COLO829 (cell line): ENCODE measurements at regions not wholly inside any gene's neighbourhood (a gene's known extent, or its start where the extent isn't known, plus 50 kb on each side); places are given as distances from the start of the nearest gene placed in this dataset.
A peak's percentile ranks its signal among the peaks of the same experiment; 100 is the strongest.

ENCODE experiments used
- DNase-seq: peaks from one replicate; pipeline ENCODE4 v3.0.0; 2012; ENCODE audit warnings: low spot score

DNA sequence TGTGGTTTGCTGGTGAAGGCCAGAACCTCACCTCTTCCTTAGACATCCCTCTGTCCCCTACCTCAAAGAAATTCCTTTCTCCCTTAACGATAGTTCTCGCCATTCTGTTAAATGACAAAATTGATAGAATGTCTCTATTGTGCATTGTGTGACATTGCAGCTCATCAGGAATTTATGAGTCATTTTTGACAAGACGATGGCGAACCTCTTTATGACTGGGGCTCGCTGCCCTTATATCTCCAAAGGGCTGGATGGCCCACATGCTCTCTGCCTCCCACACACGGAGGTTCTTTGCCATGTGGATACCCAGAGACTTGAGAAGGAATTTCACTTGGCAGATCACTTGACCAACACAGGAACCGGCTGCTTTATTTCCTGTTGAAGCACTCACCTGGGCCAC lies 66.8 kb upstream of the RPS6KA2 start:
- peak; percentile 24 for DNase-seq

DNA sequence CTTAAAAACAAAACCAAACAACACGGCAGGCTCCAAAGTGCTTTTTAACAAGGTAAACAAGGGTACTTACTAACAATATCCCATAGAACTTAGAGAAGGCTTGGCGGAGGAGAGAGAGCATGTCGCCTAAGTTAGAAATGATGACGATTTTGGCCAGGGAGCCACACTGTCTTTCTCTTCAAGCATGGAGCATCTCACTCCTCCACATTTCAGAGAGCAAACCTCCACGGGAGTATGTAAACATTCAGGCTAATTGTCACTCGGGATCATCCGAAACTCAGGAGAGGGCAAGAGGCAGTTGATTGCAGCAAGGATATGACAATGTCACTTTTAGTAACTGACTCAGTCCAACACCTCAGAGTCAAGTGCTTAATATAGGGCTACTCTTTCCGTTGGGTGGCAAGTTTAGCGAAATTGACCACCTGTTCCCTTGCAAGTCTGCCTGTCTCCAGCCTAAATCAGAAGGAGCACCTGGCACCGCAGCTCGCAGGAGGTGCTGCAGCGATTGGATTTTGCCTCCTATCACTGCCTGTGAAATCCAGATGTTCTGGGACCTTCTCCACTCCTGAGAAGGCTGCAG lies 65.8 kb upstream of the RPS6KA2 start:
- no peak for DNase-seq

DNA sequence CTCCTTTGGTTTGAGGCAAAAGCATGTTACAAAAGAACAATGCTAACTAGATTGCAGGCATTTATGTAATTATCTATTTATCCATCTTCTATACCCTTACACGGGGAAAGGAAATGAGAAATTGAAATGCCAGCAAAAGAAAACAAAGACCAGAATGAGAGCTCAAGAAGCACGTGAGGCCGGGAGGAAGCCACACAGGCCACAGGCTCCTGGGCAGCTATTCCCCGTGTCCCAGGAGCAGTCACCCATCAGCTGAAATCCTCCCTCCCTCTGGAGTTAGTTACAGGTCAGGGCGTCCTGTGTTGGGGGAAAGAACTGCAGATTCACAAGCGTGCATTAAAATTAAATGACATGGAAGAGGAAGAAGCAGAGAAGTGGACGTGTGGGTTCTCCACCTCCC lies 64.7 kb upstream of the RPS6KA2 start:
- no peak for DNase-seq

DNA sequence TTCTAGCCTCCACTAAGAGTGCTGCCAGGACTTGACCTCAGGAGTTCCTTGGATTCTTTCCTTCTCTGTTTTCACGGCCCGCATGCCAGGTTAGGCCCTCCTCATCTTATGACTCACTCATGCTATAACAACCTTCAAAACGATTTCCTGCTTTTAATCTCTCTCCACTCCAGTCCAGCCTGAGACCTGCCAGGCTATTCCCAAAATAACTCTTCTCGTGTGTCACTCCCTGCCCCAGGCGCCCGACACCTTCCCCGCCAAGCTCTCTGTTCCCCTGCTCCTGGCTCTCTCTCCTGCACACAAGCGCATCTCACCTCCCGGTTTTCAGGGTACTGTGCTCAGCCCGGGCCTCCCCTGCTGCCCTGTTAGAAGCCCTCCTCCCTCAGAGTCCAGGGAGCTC lies 64.1 kb upstream of the RPS6KA2 start:
- DNase-seq, result no peak

DNA sequence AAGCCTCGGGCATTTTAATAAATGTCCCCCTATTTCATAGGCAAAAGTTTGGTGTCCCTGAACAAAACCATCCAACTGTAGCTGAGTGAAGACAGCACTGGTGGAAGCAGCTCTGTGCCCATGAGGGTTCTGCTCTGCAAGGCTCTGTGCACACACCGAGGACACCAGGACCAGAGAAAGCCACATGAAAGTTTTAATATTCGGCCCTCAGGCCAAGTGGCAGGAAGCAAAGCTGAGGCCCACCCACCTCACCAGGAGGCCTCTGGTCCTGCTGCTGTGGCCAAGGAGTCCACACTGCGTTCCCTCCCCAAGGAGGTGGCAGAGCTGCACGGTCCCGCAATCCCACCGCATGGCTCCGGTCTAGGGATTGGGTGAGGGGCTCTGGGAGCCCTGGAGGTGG lies 62.6 kb upstream of the RPS6KA2 start:
- no peak for DNase-seq

DNA sequence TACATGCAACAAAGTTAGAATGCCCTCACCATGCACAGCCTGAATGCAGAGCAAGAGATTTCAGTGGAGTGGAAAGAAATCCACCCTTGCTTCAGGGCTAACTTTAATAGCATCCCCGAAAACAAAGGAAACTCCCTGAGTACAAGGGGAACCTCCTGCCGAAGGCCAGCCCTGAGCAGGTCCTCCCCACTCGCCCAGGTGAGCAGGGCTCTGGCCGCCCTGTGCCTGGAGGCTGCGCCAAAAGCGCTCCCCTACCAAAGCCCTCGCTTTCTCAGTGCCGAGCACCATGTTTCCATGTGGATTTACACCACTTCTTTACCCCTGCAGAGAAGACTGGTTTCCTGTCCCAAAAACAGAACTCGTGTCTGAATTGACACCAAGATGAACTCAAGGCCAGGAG lies 61.9 kb upstream of the RPS6KA2 start:
- no peak for DNase-seq

DNA sequence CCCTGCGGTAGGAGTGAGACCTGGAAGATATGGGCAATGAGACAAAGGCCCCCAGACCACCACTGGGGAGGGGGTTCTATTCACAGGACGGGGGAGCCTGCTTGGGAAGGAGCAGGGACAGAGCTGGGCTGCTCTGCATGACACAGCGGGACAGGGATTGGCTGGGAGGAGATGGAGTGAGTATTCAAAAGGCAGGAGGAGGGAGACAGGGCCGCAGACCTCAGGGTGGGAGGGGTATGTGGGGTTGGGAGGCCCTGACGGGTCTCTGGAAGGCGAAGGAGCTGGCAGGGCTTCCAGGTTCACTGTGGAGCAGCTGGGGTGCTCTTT lies 60.8 kb upstream of the RPS6KA2 start:
- no peak for DNase-seq

DNA sequence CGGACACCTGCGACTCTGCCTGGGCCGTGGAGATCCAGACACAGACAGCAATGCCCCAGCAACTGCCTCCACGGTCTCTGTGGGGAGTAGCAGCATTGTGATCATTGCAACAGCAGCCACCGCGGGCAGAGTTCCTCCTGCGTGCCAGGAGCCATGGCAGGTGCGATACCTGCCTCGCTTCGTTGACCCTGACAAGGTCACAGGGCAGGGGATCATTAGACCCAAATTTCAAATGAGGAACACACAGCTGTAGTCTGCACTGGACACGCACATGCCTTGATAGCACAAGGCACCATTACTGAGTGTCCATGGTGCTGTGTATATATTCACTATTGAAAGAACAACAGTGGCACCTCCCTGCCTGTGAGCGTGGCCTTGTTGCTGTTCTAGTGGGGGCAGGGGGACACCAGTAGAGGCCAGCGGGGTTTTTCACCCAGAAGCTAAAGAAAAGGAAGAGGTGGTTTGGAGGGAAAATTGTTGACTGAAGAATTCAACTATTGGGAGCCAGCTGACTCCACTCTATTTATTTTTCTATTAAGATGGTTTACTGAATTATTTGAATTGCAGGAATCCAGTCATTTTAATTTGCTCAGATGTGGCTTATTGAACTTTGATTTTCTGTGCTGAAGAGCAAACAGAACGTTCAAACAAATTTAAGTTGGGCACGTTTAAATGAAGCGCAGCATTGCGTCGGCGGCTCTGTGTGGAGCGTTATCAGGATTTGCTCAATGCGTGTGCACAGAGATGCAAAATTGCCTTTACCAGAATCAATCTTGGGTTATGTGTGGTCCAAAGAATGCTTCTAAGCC lies 60.2 kb upstream of the RPS6KA2 start:
- no peak for DNase-seq

DNA sequence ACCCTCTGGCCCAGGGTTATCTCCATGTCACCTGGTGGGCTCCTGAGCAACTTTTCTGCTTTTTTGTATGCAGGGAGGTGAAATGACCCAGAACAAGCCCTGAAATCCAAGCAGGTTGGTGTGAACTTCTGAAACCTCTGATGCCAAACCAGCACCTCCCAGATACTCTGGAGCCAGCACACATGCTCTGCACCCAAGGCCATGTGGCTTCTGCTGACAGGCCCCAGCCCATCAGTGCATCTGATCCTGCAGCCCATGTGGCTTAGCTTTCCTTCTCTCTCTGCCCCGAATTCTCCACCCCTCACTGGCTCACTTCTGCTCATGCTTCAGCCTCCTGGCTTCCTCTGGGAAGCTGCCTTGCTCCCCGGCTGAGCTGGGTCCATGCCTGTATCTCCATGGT lies 59.3 kb upstream of the RPS6KA2 start:
- DNase-seq, result no peak

DNA sequence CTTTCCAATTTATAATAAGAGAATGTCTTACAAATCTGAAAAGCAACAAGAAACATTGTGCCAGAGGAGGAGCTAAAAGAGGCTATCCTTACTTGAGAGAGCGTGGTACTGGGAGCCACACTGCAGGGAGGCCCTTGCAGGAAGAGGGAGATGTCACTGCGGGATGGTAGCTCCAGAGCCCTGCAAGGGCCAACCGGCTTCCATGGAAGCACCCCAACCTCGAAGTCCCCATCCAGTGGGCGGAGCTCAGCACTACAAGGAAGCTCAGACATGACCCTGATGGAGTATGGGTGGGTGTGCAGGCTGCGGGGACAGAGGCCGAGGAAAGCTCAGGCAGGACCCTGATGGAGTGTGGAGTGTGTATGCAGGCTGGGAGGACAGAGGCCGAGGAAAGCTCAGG lies 57.8 kb upstream of the RPS6KA2 start:
- DNase-seq, result no peak

DNA sequence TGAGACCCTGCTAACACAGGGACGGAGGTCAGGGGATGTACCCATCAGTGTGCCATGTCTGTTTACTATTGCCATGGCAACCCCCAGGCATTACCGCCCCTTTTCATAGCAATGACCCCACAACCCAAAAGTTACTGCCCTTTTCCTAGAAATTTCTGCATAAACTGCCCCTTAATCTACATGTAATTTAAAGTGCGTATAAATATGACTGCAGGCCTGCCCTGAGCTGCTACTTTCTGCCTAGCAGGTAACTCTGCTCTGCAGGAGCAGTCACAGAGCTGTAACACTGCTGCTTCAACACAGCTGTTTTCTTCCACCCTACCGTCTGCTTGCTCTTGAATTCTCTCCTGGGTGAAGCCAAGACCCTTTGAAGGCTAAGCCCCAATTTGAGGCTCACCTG lies 57.1 kb upstream of the RPS6KA2 start:
- no peak for DNase-seq

DNA sequence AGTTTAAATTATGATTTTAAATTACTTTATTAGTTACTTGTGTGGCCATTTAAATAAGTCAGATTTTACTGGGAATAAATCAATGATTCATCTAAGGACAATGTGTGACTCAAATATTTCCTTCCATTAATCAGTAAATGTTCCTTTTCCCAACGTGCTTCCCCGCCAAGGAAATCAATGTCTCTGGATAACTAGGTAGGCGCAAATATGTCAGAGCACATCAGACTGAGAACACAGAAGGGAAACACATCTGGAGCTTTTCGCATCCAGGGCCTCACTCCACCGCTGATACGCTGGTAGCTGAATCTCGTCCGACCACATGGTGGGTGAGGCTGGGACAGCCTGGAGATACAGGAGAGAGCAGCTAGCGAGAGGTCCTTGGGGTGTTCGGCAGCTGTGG lies 56.4 kb upstream of the RPS6KA2 start:
- DNase-seq, result no peak

DNA sequence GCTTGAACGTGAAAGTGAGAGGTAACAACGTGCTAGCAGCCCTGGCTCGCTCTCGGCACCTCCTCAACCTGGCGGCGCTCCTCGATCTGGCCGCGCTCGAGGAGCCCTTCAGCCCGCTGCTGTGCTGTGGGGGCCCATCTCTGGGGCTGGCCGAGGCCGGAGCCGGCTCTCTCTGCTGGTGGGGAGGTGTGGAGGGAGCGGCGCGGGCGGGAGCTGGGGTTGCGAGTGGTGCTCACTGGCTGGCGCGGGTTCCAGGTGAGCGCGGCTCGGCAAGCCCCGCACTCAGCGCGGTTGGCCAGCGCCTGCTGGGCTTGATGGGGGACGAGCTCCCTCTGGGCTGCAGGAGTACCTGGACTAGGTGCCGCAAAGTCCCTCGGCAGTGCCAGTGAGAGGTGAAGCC lies 52.5 kb upstream of the RPS6KA2 start:
- DNase-seq, result no peak

DNA sequence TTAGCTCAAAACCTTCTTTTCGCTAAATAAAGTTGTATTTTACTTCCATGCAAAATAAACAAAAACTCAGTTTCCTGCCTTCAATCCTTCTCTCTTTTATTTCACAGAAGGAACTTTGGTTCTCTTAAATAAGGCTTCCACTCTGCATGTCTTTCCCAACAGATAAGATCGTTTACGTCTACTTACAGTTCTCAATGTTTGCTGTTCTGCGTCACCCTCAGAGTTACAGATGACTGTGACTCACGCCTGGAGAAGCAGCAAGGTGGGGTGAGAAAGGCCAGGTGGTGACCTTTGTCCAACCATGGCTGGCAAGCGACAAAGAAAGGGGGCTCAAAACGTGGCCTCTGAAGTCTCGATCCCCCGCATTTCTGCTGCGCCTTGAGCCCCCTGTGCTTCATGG lies 51.4 kb upstream of the RPS6KA2 start:
- no peak for DNase-seq

DNA sequence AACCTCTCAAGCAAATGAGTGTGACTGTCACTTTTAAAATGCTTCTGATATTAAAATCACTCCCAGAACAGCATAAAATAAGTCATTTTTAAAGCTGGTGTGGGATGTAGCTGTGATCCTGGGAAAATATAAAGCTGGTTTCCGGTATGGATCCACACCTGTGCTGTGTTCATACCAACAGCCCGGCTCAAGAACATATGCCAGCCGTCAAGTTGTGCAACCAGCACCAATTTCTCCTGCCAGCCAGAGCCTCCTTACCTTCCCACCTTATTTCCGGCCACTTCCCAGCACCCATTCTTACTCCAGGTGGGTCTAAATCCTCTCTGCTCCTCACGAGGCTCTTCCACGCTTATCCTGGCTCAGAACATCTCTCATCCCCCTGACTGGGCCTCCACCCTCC lies 50.9 kb upstream of the RPS6KA2 start:
- no peak for DNase-seq
